ENCODE measurements at regions not wholly inside any gene's neighbourhood (a gene's known extent, or its start where the extent isn't known, plus 50 kb on each side); places are given as distances from the start of the nearest gene placed in this dataset.

GRCh38 chr10:105879401-105879800, 1238.3 kb downstream of the SORCS3 start:
- no peak for TF ChIP-seq JUN (IDR thresholded peaks at IDR 0.05; ENCODE audit: low read depth, low read length)
- no peak for TF ChIP-seq POLR2A (IDR thresholded peaks at IDR 0.05; ENCODE audit: control extremely low read depth in 1 of 2, low read depth in 2 of 2, low read length in 2 of 2)
- no peak for TF ChIP-seq CTCF (IDR thresholded peaks at IDR 0.05; ENCODE audit: control extremely low read depth in 1 of 3, insufficient read depth in 1 of 3, low read depth in 1 of 3, low read length in 3 of 3)
- no peak for TF ChIP-seq YY1 (IDR thresholded peaks at IDR 0.05; ENCODE audit: low read depth, low read length)
